Bronchial epithelial cell (primary cell): ENCODE measurements at regions not wholly inside any gene's neighbourhood (a gene's known extent, or its start where the extent isn't known, plus 50 kb on each side); places are given as distances from the start of the nearest gene placed in this dataset.
"Not testable (repeated sequence)": the region's sequence is repeated elsewhere in the genome, so short reads cannot be mapped to it uniquely, and the experiment has no call there.

Experiments used
- DNase-seq: peaks from one replicate; pipeline ENCODE4 v3.0.0-alpha.2; 2010; ENCODE audit warnings: low read depth
- FAIRE-seq: peaks from 2 replicates; lab custom pipeline; 2011; peaks lifted over from hg19 to GRCh38; lab: Jason Lieb, UNC
- H3K27me3 ChIP-seq: 2 replicates; pipeline ENCODE4 v1.5.1; 2011; ENCODE audit warnings: low read length; ENCODE audit not compliant: control insufficient read depth, insufficient read depth
- H3K36me3 ChIP-seq: 2 replicates; pipeline ENCODE4 v1.5.1; 2011; ENCODE audit warnings: low read length; ENCODE audit not compliant: control insufficient read depth, insufficient read depth
- H3K4me3 ChIP-seq: 2 replicates; pipeline ENCODE4 v1.5.1; 2011; ENCODE audit warnings: mild to moderate bottlenecking, low read depth, low read length, control low read depth
- TF ChIP-seq, protein P1 (sequence below): IDR thresholded peaks from 2 replicates; pipeline ENCODE4 v1.5.1; 2011; ENCODE audit warnings: mild to moderate bottlenecking, moderate library complexity, low read length, control low read depth, inconsistent platforms; ENCODE audit not compliant: insufficient read depth, severe bottlenecking

DNA sequence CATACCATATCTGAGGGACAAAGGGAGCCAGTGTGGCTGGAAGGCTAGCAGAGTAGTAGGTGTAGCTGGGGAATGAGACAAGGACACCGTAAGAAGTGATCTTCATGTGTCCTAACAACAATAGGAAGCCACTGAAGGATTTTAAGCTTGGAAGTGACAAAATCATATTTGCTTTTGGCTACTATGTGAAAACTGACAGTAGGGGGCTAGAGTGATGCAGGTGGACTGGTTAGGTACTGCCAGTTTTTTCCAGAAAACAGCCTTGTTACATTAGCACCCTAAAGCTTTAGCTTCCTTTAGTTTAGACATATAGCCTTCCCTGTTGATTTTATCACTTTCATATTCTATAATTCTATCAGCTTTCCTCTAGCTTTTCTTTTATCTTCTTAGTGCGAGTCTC, 637.1 kb downstream of the ANKRD7 start:
- no peak for FAIRE-seq
- no peak overlapping the region for H3K4me3 ChIP-seq
- H3K27me3 ChIP-seq = no peaks in the 10 kb centered on the region
- TF ChIP-seq, protein P1, sequence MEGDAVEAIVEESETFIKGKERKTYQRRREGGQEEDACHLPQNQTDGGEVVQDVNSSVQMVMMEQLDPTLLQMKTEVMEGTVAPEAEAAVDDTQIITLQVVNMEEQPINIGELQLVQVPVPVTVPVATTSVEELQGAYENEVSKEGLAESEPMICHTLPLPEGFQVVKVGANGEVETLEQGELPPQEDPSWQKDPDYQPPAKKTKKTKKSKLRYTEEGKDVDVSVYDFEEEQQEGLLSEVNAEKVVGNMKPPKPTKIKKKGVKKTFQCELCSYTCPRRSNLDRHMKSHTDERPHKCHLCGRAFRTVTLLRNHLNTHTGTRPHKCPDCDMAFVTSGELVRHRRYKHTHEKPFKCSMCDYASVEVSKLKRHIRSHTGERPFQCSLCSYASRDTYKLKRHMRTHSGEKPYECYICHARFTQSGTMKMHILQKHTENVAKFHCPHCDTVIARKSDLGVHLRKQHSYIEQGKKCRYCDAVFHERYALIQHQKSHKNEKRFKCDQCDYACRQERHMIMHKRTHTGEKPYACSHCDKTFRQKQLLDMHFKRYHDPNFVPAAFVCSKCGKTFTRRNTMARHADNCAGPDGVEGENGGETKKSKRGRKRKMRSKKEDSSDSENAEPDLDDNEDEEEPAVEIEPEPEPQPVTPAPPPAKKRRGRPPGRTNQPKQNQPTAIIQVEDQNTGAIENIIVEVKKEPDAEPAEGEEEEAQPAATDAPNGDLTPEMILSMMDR = no peak
- no peak for DNase-seq
- H3K36me3 ChIP-seq = no peaks in the 10 kb centered on the region

DNA sequence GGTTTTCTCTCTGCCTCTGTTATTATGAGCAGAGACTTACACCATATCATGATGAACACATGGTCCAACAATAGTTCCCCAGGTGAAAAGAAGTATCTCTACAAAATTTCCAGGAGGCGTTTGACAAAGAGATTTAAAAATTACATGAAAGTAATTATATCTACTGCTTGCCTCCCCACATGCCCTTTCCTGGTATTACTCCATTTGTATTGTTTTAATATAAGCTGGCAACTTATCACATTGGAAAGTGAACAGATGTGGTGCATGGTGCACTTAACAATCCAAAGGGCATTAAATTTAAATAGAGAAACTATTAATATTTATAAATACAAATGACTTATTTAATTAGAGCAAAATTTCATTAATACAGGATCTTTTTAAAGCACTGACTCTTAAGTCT, 638.2 kb downstream of the ANKRD7 start:
- H3K36me3 ChIP-seq = no peaks in the 10 kb centered on the region
- FAIRE-seq (no peak), DNase-seq (no peak)
- no peak overlapping the region for H3K4me3 ChIP-seq
- TF ChIP-seq, protein P1 = no peak
- H3K27me3 ChIP-seq = no peaks in the 10 kb centered on the region

DNA sequence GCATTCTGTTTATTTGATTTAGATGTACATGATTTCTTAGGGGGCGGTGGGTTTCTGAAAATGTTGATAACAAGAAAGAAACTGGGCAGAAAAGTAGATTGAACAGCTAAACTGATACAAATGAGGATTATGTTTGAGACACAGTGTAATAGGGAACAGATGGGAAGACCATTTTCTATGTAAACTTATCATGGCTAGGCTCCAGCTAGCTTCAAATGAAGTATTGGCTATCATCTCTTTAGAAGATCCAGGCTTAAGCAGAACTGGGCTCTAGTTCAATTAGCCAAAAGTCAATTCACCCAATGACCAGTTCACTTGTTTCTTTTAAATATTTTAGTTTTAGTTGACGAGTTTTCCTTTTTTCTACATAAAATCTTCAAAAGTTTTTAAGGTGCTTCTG, 639.5 kb downstream of the ANKRD7 start:
- FAIRE-seq (no peak), DNase-seq (no peak)
- no peak overlapping the region for H3K4me3 ChIP-seq
- H3K36me3 ChIP-seq = no peaks in the 10 kb centered on the region
- H3K27me3 ChIP-seq = no peaks in the 10 kb centered on the region
- TF ChIP-seq, protein P1 = no peak

DNA sequence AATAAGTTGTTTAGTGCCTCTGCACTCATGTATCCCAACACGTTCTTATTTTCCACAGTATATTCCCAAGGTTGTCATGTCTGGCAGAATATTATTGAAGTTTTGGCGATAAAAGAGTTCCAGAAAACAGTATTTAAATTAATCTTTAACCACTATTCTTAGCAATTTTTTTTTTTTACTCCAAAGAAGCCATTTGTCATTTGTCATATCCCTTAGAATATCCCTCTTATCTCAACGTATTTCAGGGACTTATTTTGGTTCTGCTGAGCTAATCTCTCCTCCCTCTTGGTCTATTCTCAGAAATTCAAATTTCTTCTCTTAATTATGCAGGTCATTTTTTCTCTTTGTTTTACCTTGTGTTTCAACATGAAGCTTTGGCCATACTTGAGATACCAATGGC, 643.4 kb downstream of the ANKRD7 start:
- DNase-seq (no peak), FAIRE-seq (no peak)
- TF ChIP-seq, protein P1 = no peak
- Histone ChIP-seq H3K36me3 (no peaks in the 10 kb centered on the region), H3K4me3 (no peak overlapping the region), H3K27me3 (no peaks in the 10 kb centered on the region)

DNA sequence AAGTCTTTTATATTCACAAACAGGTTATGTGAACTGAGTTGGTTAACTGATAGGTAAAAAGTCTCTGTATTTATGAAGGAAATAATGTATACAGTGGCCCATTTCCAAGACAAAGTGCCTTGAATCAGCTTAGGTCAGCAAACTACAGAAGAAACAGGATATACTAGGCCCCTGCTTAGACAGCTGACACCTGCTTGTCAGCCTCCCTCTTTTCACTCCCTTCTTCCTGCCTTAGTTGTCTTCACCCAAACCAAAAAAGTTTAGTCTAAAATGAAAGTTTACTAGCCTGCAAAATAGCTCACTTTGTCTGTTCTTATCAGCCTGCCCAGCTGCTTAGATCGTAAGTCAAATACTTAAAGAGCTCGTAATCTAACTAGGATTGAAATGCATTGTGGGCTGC, 644.6 kb downstream of the ANKRD7 start:
- not testable (repeated sequence) for H3K4me3 ChIP-seq, DNase-seq, H3K36me3 ChIP-seq, H3K27me3 ChIP-seq, FAIRE-seq

DNA sequence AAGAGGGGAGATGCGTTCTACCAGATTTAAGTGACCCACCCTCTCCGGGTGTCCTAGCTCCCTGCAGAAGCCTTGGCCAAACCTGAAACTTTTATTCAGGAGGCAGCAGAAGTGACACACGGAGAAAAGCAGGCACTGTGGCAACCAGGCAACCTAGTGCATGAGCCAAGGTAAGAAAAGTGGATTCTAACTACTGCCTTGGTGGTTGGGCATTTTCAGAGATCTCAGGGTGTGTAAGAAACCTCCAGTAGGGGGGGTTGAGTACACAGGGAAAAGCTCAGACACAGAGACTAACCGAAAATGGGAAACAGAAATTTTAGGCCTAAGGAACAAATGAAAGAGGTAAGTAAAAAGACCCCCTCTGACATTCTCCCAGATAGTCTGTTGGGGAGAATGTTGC, 645.7 kb downstream of the ANKRD7 start:
- FAIRE-seq (no peak), DNase-seq (peak; percentile 35)
- no peaks in the 10 kb centered on the region for H3K36me3 ChIP-seq
- no peak overlapping the region for H3K4me3 ChIP-seq
- TF ChIP-seq, protein P1 = peak; percentile 49
- H3K27me3 ChIP-seq = no peaks in the 10 kb centered on the region
